ENCODE measurements at regions not wholly inside any gene's neighbourhood (a gene's known extent, or its start where the extent isn't known, plus 50 kb on each side); places are given as distances from the start of the nearest gene placed in this dataset.
"Not testable (repeated sequence)": the region's sequence is repeated elsewhere in the genome, so short reads cannot be mapped to it uniquely, and the experiment has no call there.

- H3K36me3 Mint-ChIP-seq (ENCODE audit: low read depth, unreplicated experiment): no peaks in the 10 kb centered on the region
- H3K4me1 Mint-ChIP-seq (ENCODE audit: unreplicated experiment): no peaks in the 10 kb centered on the region
- H3K27me3 Mint-ChIP-seq (ENCODE audit: unreplicated experiment): no peaks in the 10 kb centered on the region
- H3K27ac Mint-ChIP-seq (ENCODE audit: unreplicated experiment): no peak overlapping the region
- no peak for TF ChIP-seq CTCF (IDR thresholded peaks at IDR 0.05; ENCODE audit: unreplicated experiment)
- H3K9me3 Mint-ChIP-seq (ENCODE audit: unreplicated experiment): no peaks in the 10 kb centered on the region
- no peak for DNase-seq (ENCODE audit: low spot score)
- H3K4me3 Mint-ChIP-seq (ENCODE audit: unreplicated experiment): no peak overlapping the region
Measured at GRCh38 chr6:17218749-17219093, 62.4 kb upstream of the RBM24 start.

GRCh38 chr6:17219098-17219497 lies 62.1 kb upstream of the RBM24 start:
- no peak for TF ChIP-seq CTCF (IDR thresholded peaks at IDR 0.05; ENCODE audit: unreplicated experiment)
- Mint-ChIP-seq H3K27me3 (ENCODE audit: unreplicated experiment) (no peaks in the 10 kb centered on the region), H3K36me3 (ENCODE audit: low read depth, unreplicated experiment) (no peaks in the 10 kb centered on the region), H3K4me3 (ENCODE audit: unreplicated experiment) (no peak overlapping the region), H3K27ac (ENCODE audit: unreplicated experiment) (no peak overlapping the region), H3K9me3 (ENCODE audit: unreplicated experiment) (no peaks in the 10 kb centered on the region), H3K4me1 (ENCODE audit: unreplicated experiment) (no peaks in the 10 kb centered on the region)
- DNase-seq (ENCODE audit: low spot score): no peak

- no peaks in the 10 kb centered on the region for H3K27me3 Mint-ChIP-seq (ENCODE audit: unreplicated experiment)
- DNase-seq (ENCODE audit: low spot score): no peak
- H3K4me3 Mint-ChIP-seq (ENCODE audit: unreplicated experiment): no peak overlapping the region
- no peaks in the 10 kb centered on the region for H3K36me3 Mint-ChIP-seq (ENCODE audit: low read depth, unreplicated experiment)
- H3K9me3 Mint-ChIP-seq (ENCODE audit: unreplicated experiment): peaks cover under 1% of the 10 kb centered on the region
- no peaks in the 10 kb centered on the region for H3K4me1 Mint-ChIP-seq (ENCODE audit: unreplicated experiment)
- TF ChIP-seq CTCF (IDR thresholded peaks at IDR 0.05; ENCODE audit: unreplicated experiment): no peak
- no peak overlapping the region for H3K27ac Mint-ChIP-seq (ENCODE audit: unreplicated experiment)
Measured at GRCh38 chr6:17220040-17220910, 60.9 kb upstream of the RBM24 start.

- Mint-ChIP-seq H3K9me3 (ENCODE audit: unreplicated experiment) (peaks cover 4% of the 10 kb centered on the region), H3K27ac (ENCODE audit: unreplicated experiment) (no peak overlapping the region)
Measured at GRCh38 chr6:17224056-17224455, 57.1 kb upstream of the RBM24 start.

GRCh38 chr6:17224501-17224900 lies 56.7 kb upstream of the RBM24 start:
- not testable (repeated sequence) for H3K9me3 Mint-ChIP-seq (ENCODE audit: unreplicated experiment); H3K36me3 Mint-ChIP-seq (ENCODE audit: low read depth, unreplicated experiment); H3K4me3 Mint-ChIP-seq (ENCODE audit: unreplicated experiment); H3K4me1 Mint-ChIP-seq (ENCODE audit: unreplicated experiment); H3K27ac Mint-ChIP-seq (ENCODE audit: unreplicated experiment); DNase-seq (ENCODE audit: low spot score); H3K27me3 Mint-ChIP-seq (ENCODE audit: unreplicated experiment)

More at GRCh38 chr6:17224056-17224455, 57.1 kb upstream of the RBM24 start:
- H3K27me3 Mint-ChIP-seq (ENCODE audit: unreplicated experiment): no peaks in the 10 kb centered on the region
- no peak for TF ChIP-seq CTCF (IDR thresholded peaks at IDR 0.05; ENCODE audit: unreplicated experiment)
- H3K36me3 Mint-ChIP-seq (ENCODE audit: low read depth, unreplicated experiment): no peaks in the 10 kb centered on the region
- H3K4me3 Mint-ChIP-seq (ENCODE audit: unreplicated experiment): no peak overlapping the region
- no peak for DNase-seq (ENCODE audit: low spot score)
- no peaks in the 10 kb centered on the region for H3K4me1 Mint-ChIP-seq (ENCODE audit: unreplicated experiment)

Measured in endothelial cell (in vitro differentiated cells).